Lung (tissue), 11 donors: ENCODE measurements at regions not wholly inside any gene's neighbourhood (a gene's known extent, or its start where the extent isn't known, plus 50 kb on each side); places are given as distances from the start of the nearest gene placed in this dataset.

ENCODE experiments used
- ATAC-seq: fragments of 200-7000 bp; cut with Tn5 transposase; one replicate; pipeline ENCODE4 v1.9.1; 2020; ENCODE audit warnings: moderate number of reproducible peaks; ENCODE audit not compliant: insufficient read depth, low FRiP score
- DNase-seq, 3 donors: peaks; one replicate each; pipeline ENCODE4 v3.0.0-alpha.2; 2013 to 2017
- H3K27ac ChIP-seq, 2 donors: one replicate each; pipeline ENCODE4 v1.5.1; 2013; ENCODE audit warnings: mild to moderate bottlenecking in 2 of 2, moderate library complexity in 2 of 2, control low read depth in 1 of 2, inconsistent platforms in 1 of 2, low read depth in 1 of 2, low read length in 1 of 2
- H3K27me3 ChIP-seq, 3 donors: one replicate each; pipeline ENCODE4 v1.5.1; 2013; ENCODE audit warnings: low read length in 2 of 3; ENCODE audit not compliant: control insufficient read depth in 3 of 3, insufficient read depth in 3 of 3
- H3K36me3 ChIP-seq, 4 donors: one replicate each; pipeline ENCODE4 v1.5.1; 2013; ENCODE audit warnings: low read length in 4 of 4, mild to moderate bottlenecking in 1 of 4, moderate library complexity in 1 of 4; ENCODE audit not compliant: control insufficient read depth in 4 of 4, insufficient read depth in 4 of 4
- H3K4me1 ChIP-seq, 5 donors: one replicate each; pipeline ENCODE4 v1.5.1; 2013; ENCODE audit warnings: low read length in 5 of 5, mild to moderate bottlenecking in 2 of 5, moderate library complexity in 1 of 5; ENCODE audit not compliant: control insufficient read depth in 5 of 5, insufficient read depth in 5 of 5
- H3K4me3 ChIP-seq: one replicate; pipeline ENCODE4 v1.5.1; 2013; ENCODE audit warnings: mild to moderate bottlenecking, control low read depth, moderate library complexity
- H3K9ac ChIP-seq, 2 donors: one replicate each; pipeline ENCODE4 v1.5.1; 2013; ENCODE audit warnings: low read length in 2 of 2, control low read depth in 1 of 2; ENCODE audit not compliant: insufficient read depth in 1 of 2
- H3K9me3 ChIP-seq, 4 donors: one replicate each; pipeline ENCODE4 v1.5.1; 2013; ENCODE audit warnings: low read length in 3 of 4, mild to moderate bottlenecking in 1 of 4, moderate library complexity in 1 of 4; ENCODE audit not compliant: control insufficient read depth in 4 of 4, insufficient read depth in 3 of 4
- WGBS, 2 donors: extraction: QIAGEN DNeasy Blood & Tissue Kit; methylation state at CpG; one replicate each; pipeline ENCODE4 v1.1.7; 2013; 5-methylcytosine and 5-hydroxymethylcytosine counted together
- TF ChIP-seq, protein P1 (sequence below): IDR thresholded peaks from 2 replicates; pipeline ENCODE4 v1.5.1; 2012; ENCODE audit warnings: mild to moderate bottlenecking; ENCODE audit errors: control extremely low read depth, extremely low read depth
- donor health status: control.
- donor health status: control.
- donor health status: Bipolar disorder and iron deficiency.
- donor health status: healthy.
- donor health status: DM: yes; HTN: yes; CAD: no.

DNA sequence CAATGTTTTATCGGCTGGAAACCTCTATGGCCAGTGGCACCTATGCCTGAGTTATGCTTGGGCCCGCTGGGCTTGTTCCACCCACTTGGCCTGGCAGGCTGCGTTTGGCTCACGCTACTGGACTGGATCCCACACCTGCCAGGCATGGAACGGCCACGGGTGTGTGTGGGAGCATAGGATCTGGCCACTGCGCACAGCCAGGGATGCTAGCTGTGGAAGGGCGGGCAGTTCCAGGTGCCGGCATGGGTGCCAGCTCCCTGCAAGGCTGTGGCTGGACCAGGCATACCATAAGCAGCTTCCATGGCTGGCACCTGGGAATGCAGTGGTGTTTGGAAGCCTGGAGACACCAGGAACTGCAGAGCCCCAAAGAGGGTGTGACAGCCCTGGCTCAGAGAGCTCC lies 1063.9 kb upstream of the ACO1 start:
- DNase-seq (no peak), ATAC-seq (no peak)
- H3K27ac ChIP-seq, result no peak overlapping the region
- no peak overlapping the region for H3K4me3 ChIP-seq
- H3K9ac ChIP-seq, result no peak overlapping the region
- H3K4me1 ChIP-seq, result no peaks in the 10 kb centered on the region
- H3K9me3 ChIP-seq, result no peaks in the 10 kb centered on the region
- TF ChIP-seq, protein P1, sequence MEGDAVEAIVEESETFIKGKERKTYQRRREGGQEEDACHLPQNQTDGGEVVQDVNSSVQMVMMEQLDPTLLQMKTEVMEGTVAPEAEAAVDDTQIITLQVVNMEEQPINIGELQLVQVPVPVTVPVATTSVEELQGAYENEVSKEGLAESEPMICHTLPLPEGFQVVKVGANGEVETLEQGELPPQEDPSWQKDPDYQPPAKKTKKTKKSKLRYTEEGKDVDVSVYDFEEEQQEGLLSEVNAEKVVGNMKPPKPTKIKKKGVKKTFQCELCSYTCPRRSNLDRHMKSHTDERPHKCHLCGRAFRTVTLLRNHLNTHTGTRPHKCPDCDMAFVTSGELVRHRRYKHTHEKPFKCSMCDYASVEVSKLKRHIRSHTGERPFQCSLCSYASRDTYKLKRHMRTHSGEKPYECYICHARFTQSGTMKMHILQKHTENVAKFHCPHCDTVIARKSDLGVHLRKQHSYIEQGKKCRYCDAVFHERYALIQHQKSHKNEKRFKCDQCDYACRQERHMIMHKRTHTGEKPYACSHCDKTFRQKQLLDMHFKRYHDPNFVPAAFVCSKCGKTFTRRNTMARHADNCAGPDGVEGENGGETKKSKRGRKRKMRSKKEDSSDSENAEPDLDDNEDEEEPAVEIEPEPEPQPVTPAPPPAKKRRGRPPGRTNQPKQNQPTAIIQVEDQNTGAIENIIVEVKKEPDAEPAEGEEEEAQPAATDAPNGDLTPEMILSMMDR, result no peak
- H3K27me3 ChIP-seq, result no peaks in the 10 kb centered on the region
- 94 to 96% methylated on average over 9 of the region's 9 CpGs for WGBS, 2 donors
- H3K36me3 ChIP-seq, result no peaks in the 10 kb centered on the region

DNA sequence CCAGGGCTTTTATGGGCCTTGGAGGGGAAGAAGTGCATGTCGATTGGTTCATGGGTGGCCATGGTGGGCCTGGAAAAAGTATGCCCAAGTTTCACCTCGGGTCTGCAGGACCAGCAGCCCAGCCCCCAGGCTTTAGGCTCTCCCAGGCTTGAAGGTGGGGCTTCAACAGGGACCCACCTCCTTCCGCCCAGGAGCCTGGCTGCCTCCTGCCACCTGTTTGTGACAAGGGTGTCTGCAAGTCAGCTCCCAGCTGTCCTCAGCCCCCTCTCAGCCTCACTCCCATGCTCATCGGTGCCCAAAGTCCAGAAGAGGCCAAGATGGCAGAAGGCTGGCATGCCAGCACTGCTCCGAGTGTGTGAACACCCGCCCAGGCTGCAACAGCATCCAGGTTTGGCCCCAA lies 1063.2 kb upstream of the ACO1 start:
- Histone ChIP-seq H3K36me3 (no peaks in the 10 kb centered on the region), H3K4me3 (no peak overlapping the region), H3K27ac (no peak overlapping the region), H3K9ac (no peak overlapping the region), H3K27me3 (no peaks in the 10 kb centered on the region), H3K9me3 (no peaks in the 10 kb centered on the region), H3K4me1 (no peaks in the 10 kb centered on the region)
- no peak for ATAC-seq
- DNase-seq, result no peak
- 85 to 93% methylated on average over 6 of the region's 6 CpGs for WGBS, 2 donors
- TF ChIP-seq, protein P1, result no peak

DNA sequence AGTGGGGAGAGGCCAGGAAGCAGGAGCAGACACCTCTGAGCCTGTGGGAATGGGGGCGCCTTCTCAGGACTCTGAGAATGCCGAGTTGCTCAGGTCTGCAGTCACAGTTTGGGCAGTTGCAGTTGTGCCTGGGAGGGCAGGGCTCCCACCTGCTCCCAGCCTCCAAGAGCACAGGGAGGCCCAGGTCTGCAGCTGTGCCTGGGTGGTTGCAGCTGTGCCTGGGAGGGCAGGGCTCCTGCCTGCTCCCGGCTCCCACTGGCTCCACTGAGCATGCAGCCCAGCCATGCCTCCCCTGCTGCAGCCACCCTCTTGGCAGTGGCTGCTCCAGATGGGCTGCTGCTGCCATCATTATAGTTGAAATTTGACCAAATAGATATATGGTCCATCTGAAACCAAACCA lies 1062.8 kb upstream of the ACO1 start:
- Histone ChIP-seq H3K36me3 (no peaks in the 10 kb centered on the region), H3K4me3 (no peak overlapping the region), H3K27ac (no peak overlapping the region), H3K4me1 (no peaks in the 10 kb centered on the region), H3K9me3 (no peaks in the 10 kb centered on the region), H3K27me3 (no peaks in the 10 kb centered on the region), H3K9ac (no peak overlapping the region)
- DNase-seq (no peak), ATAC-seq (no peak)
- WGBS, 2 donors, result 94 to 100% methylated on average over 3 of the region's 3 CpGs
- TF ChIP-seq, protein P1, result no peak

DNA sequence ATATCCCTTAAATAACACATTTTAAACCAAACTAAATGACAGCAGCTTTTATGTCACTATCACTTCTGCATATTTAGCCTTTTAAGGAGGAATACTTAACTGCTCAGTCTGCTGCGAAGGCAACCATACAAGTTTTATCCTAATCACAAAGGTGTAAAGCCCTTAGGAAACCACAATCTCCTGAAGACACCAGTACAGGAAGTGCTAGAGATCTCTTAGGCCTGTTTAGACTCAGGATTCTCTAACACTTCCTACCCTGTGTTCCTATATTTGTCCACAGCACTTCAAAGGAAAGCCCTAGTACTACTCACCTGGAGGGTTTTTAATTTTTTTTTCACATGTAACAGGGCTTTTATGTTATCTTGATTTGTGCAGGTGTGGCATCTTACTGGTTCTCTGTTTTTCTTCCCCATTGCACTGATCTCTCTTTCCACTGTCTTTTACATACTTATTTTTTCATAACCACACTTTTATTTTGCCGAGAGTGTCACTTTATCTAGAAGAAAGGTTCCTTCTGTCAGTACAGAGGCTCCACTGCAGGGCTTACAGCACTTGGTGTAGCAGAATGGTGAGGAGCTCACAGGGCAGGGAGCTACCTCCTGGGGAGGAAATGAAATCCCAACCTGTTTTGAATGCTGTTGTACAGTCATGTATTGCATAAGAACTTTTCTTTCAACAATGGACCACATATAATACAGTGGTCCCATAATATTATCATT lies 1060.6 kb upstream of the ACO1 start:
- no peaks in the 10 kb centered on the region for H3K36me3 ChIP-seq
- no peak overlapping the region for H3K9ac ChIP-seq
- DNase-seq, result no peak
- H3K9me3 ChIP-seq, result no peaks in the 10 kb centered on the region
- no peak overlapping the region for H3K27ac ChIP-seq
- 50 to 67% methylated on average over 2 of the region's 2 CpGs for WGBS, 2 donors
- TF ChIP-seq, protein P1, result no peak
- H3K4me3 ChIP-seq, result no peak overlapping the region
- no peaks in the 10 kb centered on the region for H3K4me1 ChIP-seq
- no peak for ATAC-seq
- no peaks in the 10 kb centered on the region for H3K27me3 ChIP-seq
